HG02870 (cell line): ENCODE measurements at regions not wholly inside any gene's neighbourhood (a gene's known extent, or its start where the extent isn't known, plus 50 kb on each side); places are given as distances from the start of the nearest gene placed in this dataset.
"Not testable (repeated sequence)": the region's sequence is repeated elsewhere in the genome, so short reads cannot be mapped to it uniquely, and the experiment has no call there.

ENCODE experiments used
- ATAC-seq: cut with Tn5 transposase; IDR thresholded peaks from one replicate; pipeline ENCODE4 v1.9.1; 2021; ENCODE audit warnings: mild to moderate bottlenecking, moderate library complexity; ENCODE audit not compliant: unreplicated experiment

GRCh38 chr3:197459571-197459970 lies 96.2 kb downstream of the BDH1 start:
- ATAC-seq, result not testable (repeated sequence)

GRCh38 chr3:197458906-197459470 lies 96.8 kb downstream of the BDH1 start:
- no peak for ATAC-seq

- ATAC-seq, result no peak
Observed at GRCh38 chr3:197458179-197458707, 97.5 kb downstream of the BDH1 start.

GRCh38 chr3:197456261-197457091 lies 99.3 kb downstream of the BDH1 start:
- no peak for ATAC-seq

- ATAC-seq, result not testable (repeated sequence)
Observed at GRCh38 chr3:197454841-197455240, 100.9 kb downstream of the BDH1 start.

GRCh38 chr3:197454014-197454413 lies 101.8 kb downstream of the BDH1 start:
- no peak for ATAC-seq

- ATAC-seq, result no peak
Observed at GRCh38 chr3:197450810-197451209, 105.0 kb downstream of the BDH1 start.

GRCh38 chr3:197450308-197450707 lies 105.5 kb downstream of the BDH1 start:
- ATAC-seq, result no peak

- not testable (repeated sequence) for ATAC-seq
Observed at GRCh38 chr3:197449181-197449580, 106.6 kb downstream of the BDH1 start.

- not testable (repeated sequence) for ATAC-seq
Observed at GRCh38 chr3:197447781-197448180, 108.0 kb downstream of the BDH1 start.

- no peak for ATAC-seq
Observed at GRCh38 chr3:197447057-197447456, 108.7 kb downstream of the BDH1 start.

GRCh38 chr3:197446700-197447056 lies 109.1 kb downstream of the BDH1 start:
- no peak for ATAC-seq

GRCh38 chr3:197445896-197446699 lies 109.7 kb downstream of the BDH1 start:
- no peak for ATAC-seq

GRCh38 chr3:197444793-197445379 lies 110.9 kb downstream of the BDH1 start:
- ATAC-seq, result no peak

GRCh38 chr3:197443506-197443905 lies 112.3 kb downstream of the BDH1 start:
- no peak for ATAC-seq

- no peak for ATAC-seq
Observed at GRCh38 chr3:197440717-197441303, 115.0 kb downstream of the BDH1 start.

- no peak for ATAC-seq
Observed at GRCh38 chr3:197438906-197439305, 116.9 kb downstream of the BDH1 start.

- ATAC-seq, result no peak
Observed at GRCh38 chr3:197435426-197435825, 120.3 kb downstream of the BDH1 start.

- ATAC-seq, result no peak
Observed at GRCh38 chr3:197434830-197435229, 120.9 kb downstream of the BDH1 start.

GRCh38 chr3:197432384-197433127 lies 123.2 kb downstream of the BDH1 start:
- ATAC-seq, result no peak
